GM12873 (cell line): ENCODE measurements at regions not wholly inside any gene's neighbourhood (a gene's known extent, or its start where the extent isn't known, plus 50 kb on each side); places are given as distances from the start of the nearest gene placed in this dataset.

ENCODE experiments used
- CTCF ChIP-seq: IDR thresholded peaks from 2 replicates; pipeline ENCODE4 v1.5.1; 2012; ENCODE audit warnings: low read depth, mild to moderate bottlenecking, moderate library complexity, low read length, control low read depth; ENCODE audit not compliant: insufficient read depth; ENCODE audit errors: missing control alignments

- TF ChIP-seq CTCF: no peak
Observed at GRCh38 chr12:127398016-127398710, 868.8 kb upstream of the TMEM132C start.

- TF ChIP-seq CTCF: no peak
Observed at GRCh38 chr12:127399451-127399850, 867.5 kb upstream of the TMEM132C start.

DNA sequence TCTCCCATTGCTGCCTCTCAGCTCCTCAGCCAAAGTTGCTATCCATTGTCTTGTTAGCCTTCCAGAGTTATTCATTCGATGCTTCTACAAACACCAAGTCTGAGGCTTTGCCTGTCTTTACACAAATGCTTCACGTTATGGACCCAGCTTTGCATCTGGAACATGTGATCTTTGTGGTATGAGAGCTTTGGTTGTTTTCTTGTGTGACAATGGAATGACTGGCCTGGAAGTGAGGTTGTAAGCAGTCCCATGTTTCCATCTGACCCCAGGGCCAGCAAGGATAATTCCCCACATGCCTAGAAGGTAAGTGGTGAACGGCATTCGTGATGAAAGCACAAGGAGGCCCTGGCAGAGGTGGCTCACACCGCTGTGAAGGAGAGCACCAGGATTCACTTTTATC, 866.7 kb upstream of the TMEM132C start:
- TF ChIP-seq CTCF: no peak

DNA sequence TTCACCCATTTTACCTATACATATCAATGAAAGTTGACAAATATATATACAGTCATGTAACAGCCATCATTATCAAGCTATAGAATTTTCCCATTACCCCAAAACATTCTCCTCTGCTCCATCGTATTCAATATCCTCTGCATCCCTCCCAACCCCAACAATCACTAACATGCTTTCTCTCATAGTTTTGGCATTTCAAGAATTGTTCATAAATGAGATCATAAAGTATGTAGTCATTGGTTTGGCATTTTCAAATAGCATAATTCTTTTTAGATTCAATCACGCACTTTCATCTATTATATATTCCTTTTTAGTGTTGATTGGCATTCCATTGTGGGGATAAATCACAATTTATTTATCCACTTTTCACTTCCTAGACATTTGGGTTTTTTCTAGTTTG, 866.0 kb upstream of the TMEM132C start:
- no peak for TF ChIP-seq CTCF

DNA sequence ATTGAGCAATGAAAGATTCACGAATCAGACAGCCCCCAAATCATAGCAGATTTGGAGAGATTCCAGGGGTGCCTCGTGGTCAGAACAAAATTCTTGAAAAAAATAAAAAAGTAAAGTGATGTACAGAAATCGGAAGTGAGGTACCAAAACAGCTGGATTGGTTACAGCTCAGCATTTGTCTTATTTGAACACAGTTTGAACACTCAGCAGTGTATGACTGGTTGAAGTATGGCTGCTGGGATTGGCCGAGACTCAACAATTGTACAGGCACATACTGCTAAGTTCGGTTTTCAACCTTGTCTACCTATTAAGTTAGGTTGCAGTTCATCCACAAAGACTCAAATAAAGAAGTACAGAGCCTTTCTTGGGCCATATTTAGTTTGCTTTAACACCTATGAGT, 865.4 kb upstream of the TMEM132C start:
- no peak for TF ChIP-seq CTCF

DNA sequence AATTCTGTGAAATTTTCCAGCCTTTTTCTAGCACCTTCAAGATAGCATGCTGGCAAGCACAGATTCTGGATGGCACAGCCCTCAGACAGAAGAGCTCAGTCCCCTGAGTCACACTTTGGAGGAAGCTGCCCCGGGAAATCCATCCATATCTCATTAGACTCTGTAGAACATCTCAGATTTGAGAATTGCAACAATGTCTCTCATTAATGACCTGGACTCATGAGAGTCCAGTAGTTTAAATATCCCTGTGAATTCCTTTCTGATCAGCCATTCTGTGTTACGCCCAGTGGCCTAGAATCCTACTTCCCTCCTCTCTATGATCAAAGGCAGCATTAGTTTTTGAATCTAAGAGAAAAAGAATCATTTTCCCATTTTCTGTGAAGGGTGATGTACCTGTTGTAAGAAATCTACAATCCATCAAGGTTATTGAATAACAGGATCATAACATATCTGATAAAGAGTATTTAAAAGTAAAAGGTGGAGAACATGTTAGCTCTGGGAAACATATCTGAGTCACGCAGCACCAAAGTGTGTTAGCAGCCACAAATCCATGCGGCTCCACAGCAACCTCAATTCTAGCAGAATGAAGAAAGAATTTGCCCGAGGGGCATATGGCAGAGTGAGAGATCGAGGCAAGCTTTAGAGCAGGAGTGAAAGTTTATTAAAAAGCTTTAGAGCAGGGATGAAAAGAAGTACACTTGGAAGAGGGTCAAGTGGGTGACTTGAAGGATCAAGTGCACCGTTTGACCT, 855.6 kb upstream of the TMEM132C start:
- no peak for TF ChIP-seq CTCF

DNA sequence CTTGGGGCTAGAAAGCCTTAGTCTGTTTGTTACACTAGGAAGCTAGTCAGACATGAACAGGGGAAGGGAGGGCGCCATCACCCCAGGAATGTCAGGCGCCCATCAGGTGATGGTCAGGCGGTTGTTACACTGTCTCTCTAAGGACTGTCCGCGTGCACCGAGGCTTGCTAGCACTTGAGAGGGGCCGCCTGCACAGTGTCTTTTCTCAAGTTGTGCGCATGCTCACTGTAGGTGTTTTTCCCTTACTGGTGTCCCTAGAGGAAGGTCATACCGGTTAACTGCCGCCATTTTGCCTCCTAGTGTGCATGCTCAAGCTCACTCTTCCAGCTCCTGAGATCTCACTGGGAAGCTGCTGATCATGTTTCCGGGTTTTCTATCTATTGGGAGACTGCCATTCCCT, 855.0 kb upstream of the TMEM132C start:
- TF ChIP-seq CTCF: no peak
